ENCODE measurements at regions not wholly inside any gene's neighbourhood (a gene's known extent, or its start where the extent isn't known, plus 50 kb on each side); places are given as distances from the start of the nearest gene placed in this dataset.

DNA sequence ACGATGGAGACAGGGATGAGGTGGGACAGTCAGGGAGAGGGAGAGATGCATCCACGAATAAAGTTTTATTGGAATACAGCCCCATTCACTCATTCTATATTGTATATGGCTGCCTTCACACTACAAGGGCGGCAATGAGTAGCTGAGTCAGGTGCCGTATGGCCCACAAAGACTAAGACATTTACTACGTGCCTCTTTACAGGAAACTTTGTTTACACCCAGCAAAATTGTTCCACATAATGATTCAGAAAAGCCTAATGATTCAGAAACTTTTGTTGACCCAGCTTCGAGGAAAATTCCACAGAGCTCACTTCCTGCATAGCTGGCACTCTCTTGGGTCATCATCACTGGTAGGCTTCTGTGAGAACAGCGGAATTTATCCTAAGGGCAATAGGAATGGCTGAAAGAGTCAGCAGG is 87.3 kb upstream of the PEG3 start:
- no peak for DNase-seq
- TF ChIP-seq GATA1 (IDR thresholded peaks at IDR 0.05; ENCODE audit: low read depth, low read length), result no peak
- TF ChIP-seq POLR2A (IDR thresholded peaks at IDR 0.05; ENCODE audit: low read length), result no peak

DNA sequence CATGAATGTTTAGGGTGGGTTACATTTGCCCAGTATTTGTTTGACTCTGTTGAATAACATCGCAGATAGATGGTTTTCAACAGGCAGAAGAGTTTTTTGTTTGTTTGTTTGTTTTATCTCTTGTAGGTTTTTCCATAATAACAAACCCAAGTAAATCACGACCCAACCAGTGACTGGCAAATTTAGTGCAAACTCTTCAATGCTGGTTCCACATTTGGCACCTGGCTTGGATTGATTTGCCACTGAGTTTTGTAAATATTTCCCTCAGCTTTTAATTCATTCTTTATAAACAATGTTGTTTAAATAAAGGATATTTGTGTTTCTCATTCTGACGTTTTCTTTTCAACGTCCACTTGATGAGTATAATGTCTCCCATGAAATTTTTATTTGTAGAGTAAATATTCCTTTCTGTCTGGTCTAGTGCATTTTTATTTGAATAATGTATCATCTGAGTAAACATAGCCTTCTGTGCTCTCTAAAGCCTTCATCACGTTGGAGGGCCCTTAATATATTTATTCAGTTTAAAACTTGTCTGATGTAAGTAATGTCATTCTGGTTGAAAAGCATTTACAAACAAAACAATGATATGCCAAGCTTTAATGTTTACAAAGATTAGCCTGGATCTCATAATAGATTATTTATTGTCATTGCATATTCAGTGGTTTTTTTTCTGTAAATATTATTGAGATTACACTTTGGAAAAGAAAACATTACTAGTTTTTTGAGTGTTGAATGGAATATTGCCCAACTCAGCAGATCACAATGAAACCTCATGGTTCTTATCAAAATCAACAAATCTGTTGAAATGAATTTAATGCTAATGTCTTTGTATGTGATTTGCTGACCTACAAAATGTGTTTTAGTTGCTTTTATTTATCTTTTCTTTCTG is 90.4 kb upstream of the PEG3 start:
- no peak for DNase-seq
- TF ChIP-seq POLR2A (IDR thresholded peaks at IDR 0.05; ENCODE audit: low read length) (no peak), GATA1 (IDR thresholded peaks at IDR 0.05; ENCODE audit: low read depth, low read length) (no peak)

DNA sequence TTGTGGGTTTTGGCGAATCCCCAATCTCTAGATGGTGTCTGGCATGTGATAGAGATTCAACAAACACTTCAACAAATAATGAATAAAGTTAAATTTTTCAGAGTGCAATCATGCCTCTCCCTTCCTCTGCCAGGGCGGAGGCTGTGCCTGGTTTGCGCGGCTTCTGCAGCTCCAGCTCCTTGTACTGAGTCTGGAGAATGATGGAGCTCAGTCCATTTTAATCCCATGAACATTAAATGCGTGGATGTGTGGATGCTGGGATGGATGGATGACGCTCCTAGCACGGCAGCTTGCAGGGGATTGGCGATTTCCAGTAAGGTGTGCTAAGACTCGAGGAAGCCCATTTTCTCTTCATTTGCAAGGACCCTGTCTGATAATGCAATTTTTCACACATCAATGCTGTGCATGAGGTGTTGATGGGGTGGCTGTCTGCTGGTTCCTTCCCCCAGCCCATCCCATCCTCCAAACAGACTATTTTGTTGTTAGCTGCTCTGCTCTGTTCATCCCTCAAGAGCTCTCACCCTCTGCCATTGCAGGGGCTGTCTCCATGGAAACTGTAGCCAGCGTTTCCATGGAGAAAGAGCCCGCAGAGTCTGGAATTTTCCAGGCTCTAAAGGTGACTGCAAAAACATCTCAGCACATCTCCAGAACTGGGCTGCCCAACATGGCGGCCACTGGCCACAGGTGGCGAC is 92.6 kb upstream of the PEG3 start:
- DNase-seq, result no peak
- TF ChIP-seq POLR2A (IDR thresholded peaks at IDR 0.05; ENCODE audit: low read length), result no peak
- TF ChIP-seq GATA1 (IDR thresholded peaks at IDR 0.05; ENCODE audit: low read depth, low read length), result no peak

DNA sequence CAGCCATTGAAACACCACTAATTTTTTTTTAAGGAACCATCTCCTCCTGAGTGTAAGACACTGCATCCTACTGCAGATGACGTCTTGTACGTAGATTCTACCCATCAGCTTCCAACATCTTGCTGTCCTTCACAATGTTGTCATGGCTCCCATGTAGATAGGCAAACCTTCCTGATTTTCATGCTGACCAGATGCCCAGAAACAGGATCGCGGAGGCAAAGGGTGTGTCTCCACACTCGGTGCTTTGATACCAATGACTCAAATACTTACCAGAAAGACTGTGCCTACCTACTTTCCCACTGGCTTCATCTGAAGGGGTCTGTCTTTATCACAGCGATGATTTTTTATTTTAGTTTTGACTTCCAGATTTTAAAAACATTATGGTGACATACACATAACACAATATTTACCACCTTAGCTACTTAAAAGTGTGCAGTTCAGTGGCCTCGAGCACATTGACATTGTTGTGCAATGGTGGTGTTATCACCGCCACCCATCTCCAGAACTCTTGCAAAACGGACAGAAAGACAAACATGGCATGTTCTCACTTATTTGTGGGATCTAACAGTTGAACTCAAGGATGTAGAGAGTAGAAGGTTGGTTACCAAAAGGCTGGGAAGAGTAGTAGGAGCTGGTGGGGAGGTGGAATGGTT is 94.0 kb upstream of the PEG3 start:
- no peak for TF ChIP-seq POLR2A (IDR thresholded peaks at IDR 0.05; ENCODE audit: low read length)
- no peak for DNase-seq

- no peak for TF ChIP-seq GATA1 (IDR thresholded peaks at IDR 0.05; ENCODE audit: low read depth, low read length)
- TF ChIP-seq POLR2A (IDR thresholded peaks at IDR 0.05; ENCODE audit: low read length), result no peak
- no peak for DNase-seq
Measured at GRCh38 chr19:56939951-56940350, 99.4 kb upstream of the PEG3 start.

DNA sequence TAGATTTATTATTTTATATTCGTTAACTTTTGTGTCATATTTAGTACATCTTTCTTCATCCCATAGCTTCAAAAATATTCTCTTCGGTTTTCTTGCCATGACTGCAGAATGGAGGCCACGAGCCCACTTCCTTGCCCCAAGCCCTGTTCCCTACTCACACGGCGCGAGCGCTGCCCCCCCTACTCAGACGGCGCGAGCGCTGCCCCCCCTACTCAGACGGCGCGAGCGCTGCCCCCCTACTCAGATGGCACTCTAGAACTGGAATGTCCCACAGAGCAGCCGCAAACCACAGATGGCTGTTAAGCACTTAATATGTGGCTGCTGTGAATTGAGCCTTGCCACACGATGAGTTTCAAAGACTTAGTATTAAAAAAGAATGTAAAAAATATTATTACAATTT is 102.2 kb upstream of the PEG3 start:
- DNase-seq, result peak; percentile 16 to 32

DNA sequence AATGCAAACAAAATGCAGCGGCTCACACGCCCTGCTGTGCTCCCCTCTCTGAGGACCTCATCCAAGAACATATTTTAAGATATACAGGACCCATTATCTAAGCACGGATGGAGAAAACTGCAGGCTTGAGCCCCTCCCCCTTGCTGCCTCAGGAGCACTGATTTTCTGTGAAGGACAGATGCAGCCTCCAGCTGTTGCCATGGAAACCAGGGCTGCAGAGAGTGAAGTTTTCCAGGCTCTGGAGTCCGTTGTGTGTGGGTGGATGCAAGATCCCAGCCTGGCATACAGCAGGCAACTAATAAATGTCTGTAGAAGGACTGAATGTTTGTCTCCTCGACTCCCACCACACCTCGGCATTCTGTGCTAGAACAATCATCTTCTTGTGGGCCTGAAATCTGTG is 105.6 kb upstream of the PEG3 start:
- no peak for TF ChIP-seq POLR2A (IDR thresholded peaks at IDR 0.05; ENCODE audit: low read length)
- no peak for DNase-seq

More for the DNA sequence above, 102.2 kb upstream of the PEG3 start:
- no peak for TF ChIP-seq GATA1 (IDR thresholded peaks at IDR 0.05; ENCODE audit: low read depth, low read length)
- no peak for TF ChIP-seq POLR2A (IDR thresholded peaks at IDR 0.05; ENCODE audit: low read length)

GRCh38 chr19:56947206-56947605 is 106.7 kb upstream of the PEG3 start:
- DNase-seq, result no peak
- TF ChIP-seq GATA1 (IDR thresholded peaks at IDR 0.05; ENCODE audit: low read depth, low read length), result no peak
- TF ChIP-seq POLR2A (IDR thresholded peaks at IDR 0.05; ENCODE audit: low read length), result no peak

GRCh38 chr19:56949626-56950025 is 109.1 kb upstream of the PEG3 start:
- no peak for DNase-seq
- TF ChIP-seq POLR2A (IDR thresholded peaks at IDR 0.05; ENCODE audit: low read length), result no peak
- TF ChIP-seq GATA1 (IDR thresholded peaks at IDR 0.05; ENCODE audit: low read depth, low read length), result no peak

GRCh38 chr19:56951672-56952071 is 111.1 kb upstream of the PEG3 start:
- DNase-seq, result no peak
- no peak for TF ChIP-seq GATA1 (IDR thresholded peaks at IDR 0.05; ENCODE audit: low read depth, low read length)
- no peak for TF ChIP-seq POLR2A (IDR thresholded peaks at IDR 0.05; ENCODE audit: low read length)

DNA sequence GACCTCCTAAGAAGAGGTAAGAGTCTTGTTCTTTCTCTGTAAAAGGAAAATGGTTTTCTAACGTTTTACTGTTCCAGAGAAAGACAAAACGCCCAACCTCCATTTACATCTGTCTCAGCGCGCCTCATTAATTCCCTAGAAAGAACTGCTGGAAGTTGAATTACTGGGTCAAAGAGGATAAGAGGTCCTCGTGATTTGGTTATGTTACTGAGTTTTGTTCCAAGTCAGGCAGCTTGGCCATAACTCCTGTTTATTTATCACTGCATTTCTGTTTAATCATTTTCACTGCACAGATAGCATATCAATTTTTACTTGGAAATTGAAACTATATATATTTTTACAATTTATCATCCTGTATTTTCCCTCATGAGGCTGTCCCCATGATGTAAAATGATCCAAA is 112.9 kb upstream of the PEG3 start:
- no peak for DNase-seq
- TF ChIP-seq GATA1 (IDR thresholded peaks at IDR 0.05; ENCODE audit: low read depth, low read length) (no peak), POLR2A (IDR thresholded peaks at IDR 0.05; ENCODE audit: low read length) (no peak)

GRCh38 chr19:56955637-56956216 is 115.2 kb upstream of the PEG3 start:
- TF ChIP-seq GATA1 (IDR thresholded peaks at IDR 0.05; ENCODE audit: low read depth, low read length) (no peak), POLR2A (IDR thresholded peaks at IDR 0.05; ENCODE audit: low read length) (no peak)

GRCh38 chr19:56956503-56957226 is 116.1 kb upstream of the PEG3 start:
- TF ChIP-seq GATA1 (IDR thresholded peaks at IDR 0.05; ENCODE audit: low read depth, low read length) (no peak), POLR2A (IDR thresholded peaks at IDR 0.05; ENCODE audit: low read length) (no peak)
- DNase-seq, result no peak

More at GRCh38 chr19:56955637-56956216, 115.2 kb upstream of the PEG3 start:
- no peak for DNase-seq

All from erythroblast (primary cell).